MCF 10A (cell line): ENCODE measurements at regions not wholly inside any gene's neighbourhood (a gene's known extent, or its start where the extent isn't known, plus 50 kb on each side); places are given as distances from the start of the nearest gene placed in this dataset.
A peak's percentile ranks its signal among the peaks of the same experiment; 100 is the strongest.

Experiments used
- BruUV-seq: library from RNA; stranded (reverse); fragments of 400-500 nt; replicated peaks from 2 replicates; lab custom pipeline; 2021; lab: Mats Ljungman, UMichigan
- CTCF ChIA-PET: fragments of 300-600 bp; sonication (Branson Sonifier 250); formaldehyde crosslinking; extraction: SDS; loops from one replicate; lab custom pipeline; 2021; ENCODE audit warnings: antibody characterized with exemption, inconsistent platforms; lab: Yijun Ruan, JAX
- POLR2A ChIA-PET: fragments of 300-600, 350-650 bp; sonication (Branson Sonifier 250); formaldehyde crosslinking; extraction: SDS; loops from one replicate; lab custom pipeline; 2020; ENCODE audit warnings: antibody characterized with exemption, inconsistent platforms; lab: Yijun Ruan, JAX
- DNase-seq: peaks from one replicate; pipeline ENCODE4 v3.0.0-alpha.2; 2018; ENCODE audit not compliant: unreplicated experiment
- H3K27ac Mint-ChIP-seq: one replicate; pipeline ENCODE4 v1.8.0; 2022; ENCODE audit warnings: mild to moderate bottlenecking, low read depth, mixed read lengths; ENCODE audit not compliant: unreplicated experiment
- H3K27me3 Mint-ChIP-seq: one replicate; pipeline ENCODE4 v1.8.0; 2022; ENCODE audit warnings: mixed read lengths; ENCODE audit not compliant: insufficient read depth, unreplicated experiment
- H3K36me3 Mint-ChIP-seq: one replicate; pipeline ENCODE4 v1.8.0; 2022; ENCODE audit warnings: mild to moderate bottlenecking, moderate library complexity, mixed read lengths; ENCODE audit not compliant: insufficient read depth, unreplicated experiment
- H3K4me1 Mint-ChIP-seq: one replicate; pipeline ENCODE4 v1.8.0; 2022; ENCODE audit warnings: mixed read lengths; ENCODE audit not compliant: insufficient read depth, unreplicated experiment
- H3K4me3 Mint-ChIP-seq: one replicate; pipeline ENCODE4 v1.8.0; 2022; ENCODE audit warnings: mild to moderate bottlenecking, moderate library complexity, mixed read lengths; ENCODE audit not compliant: unreplicated experiment
- H3K9me3 Mint-ChIP-seq: one replicate; pipeline ENCODE4 v1.8.0; 2022; ENCODE audit warnings: mixed read lengths; ENCODE audit not compliant: unreplicated experiment
- intact Hi-C: fragments of 100-400 bp; cut with micrococcal nuclease; formaldehyde crosslinking; loops from 2 replicates; pipeline ENCODE4 v1.14.1; 2022
- TF ChIP-seq, protein P1 (sequence below): fragments of 200-600 bp; IDR thresholded peaks from one replicate; pipeline ENCODE4 v1.8.0; 2022; ENCODE audit warnings: antibody characterized with exemption, mild to moderate bottlenecking; ENCODE audit not compliant: unreplicated experiment

DNA sequence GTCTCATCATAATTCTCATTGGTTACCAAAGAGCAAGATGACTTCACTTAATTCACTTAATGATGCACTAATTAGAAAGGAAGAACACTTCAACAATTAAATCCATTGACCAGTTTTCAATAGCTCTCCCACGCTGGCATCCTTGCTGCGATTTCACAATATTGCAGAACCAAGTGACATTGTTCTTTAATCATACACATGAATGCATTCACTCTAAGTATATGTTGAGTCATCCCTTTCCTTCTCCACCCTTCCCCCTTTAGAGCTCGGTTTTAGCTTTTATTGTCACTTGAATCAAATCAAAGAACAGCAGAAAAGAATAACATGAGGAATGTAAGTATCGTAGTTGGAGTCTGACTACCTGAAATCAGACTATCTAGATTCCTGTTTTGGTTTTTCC lies 233.6 kb upstream of the FMN2 start:
- Mint-ChIP-seq H3K36me3 (no peaks in the 10 kb centered on the region), H3K9me3 (peaks cover 13% of the 10 kb centered on the region), H3K4me1 (peaks cover 8% of the 10 kb centered on the region), H3K27me3 (no peaks in the 10 kb centered on the region), H3K27ac (no peak overlapping the region), H3K4me3 (no peak overlapping the region)
- BruUV-seq: no TSS peak
- TF ChIP-seq, protein P1, sequence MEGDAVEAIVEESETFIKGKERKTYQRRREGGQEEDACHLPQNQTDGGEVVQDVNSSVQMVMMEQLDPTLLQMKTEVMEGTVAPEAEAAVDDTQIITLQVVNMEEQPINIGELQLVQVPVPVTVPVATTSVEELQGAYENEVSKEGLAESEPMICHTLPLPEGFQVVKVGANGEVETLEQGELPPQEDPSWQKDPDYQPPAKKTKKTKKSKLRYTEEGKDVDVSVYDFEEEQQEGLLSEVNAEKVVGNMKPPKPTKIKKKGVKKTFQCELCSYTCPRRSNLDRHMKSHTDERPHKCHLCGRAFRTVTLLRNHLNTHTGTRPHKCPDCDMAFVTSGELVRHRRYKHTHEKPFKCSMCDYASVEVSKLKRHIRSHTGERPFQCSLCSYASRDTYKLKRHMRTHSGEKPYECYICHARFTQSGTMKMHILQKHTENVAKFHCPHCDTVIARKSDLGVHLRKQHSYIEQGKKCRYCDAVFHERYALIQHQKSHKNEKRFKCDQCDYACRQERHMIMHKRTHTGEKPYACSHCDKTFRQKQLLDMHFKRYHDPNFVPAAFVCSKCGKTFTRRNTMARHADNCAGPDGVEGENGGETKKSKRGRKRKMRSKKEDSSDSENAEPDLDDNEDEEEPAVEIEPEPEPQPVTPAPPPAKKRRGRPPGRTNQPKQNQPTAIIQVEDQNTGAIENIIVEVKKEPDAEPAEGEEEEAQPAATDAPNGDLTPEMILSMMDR: no peak
- ChIA-PET POLR2A (interaction anchor here (1.2 to 1.3 kb wide), 2 partner anchors 39 to 43 kb away, joined by 4 to 10 read pairs; no protein-coding TSS in a partner anchor), CTCF (interaction anchor here (0.6 to 1.1 kb wide), 4 partner anchors 12 to 1605 kb away, joined by 3 to 6 read pairs (median 3); no protein-coding TSS in a partner anchor)
- intact Hi-C loops: no loop called here
- DNase-seq: peak; percentile 84

DNA sequence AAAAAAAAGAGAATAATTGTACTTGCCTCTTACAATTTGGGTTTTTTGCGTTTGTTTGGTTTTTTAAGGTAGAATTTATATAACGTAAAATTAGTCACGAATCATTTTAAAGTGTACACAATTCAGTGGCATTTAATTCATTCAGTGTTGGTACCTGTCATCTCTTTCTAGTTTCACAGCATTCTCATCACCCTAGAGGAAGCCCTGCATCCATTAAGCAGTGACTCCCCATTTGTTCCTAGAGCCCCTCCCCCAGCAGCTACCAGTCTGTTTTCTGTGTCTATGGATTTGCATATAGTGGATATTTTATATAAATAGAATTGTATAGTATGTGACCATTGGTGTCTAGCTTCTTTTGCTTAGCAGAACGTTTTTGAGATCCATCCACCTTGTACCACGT lies 233.2 kb upstream of the FMN2 start:
- no peaks in the 10 kb centered on the region for H3K27me3 Mint-ChIP-seq
- CTCF ChIA-PET: interaction anchor here (0.6 to 1.1 kb wide), 4 partner anchors 12 to 1604 kb away, joined by 3 to 6 read pairs (median 3); no protein-coding TSS in a partner anchor
- TF ChIP-seq, protein P1: no peak
- no peaks in the 10 kb centered on the region for H3K36me3 Mint-ChIP-seq
- H3K27ac Mint-ChIP-seq: no peak overlapping the region
- intact Hi-C loops: no loop called here
- no TSS peak for BruUV-seq
- peaks cover 8% of the 10 kb centered on the region for H3K4me1 Mint-ChIP-seq
- POLR2A ChIA-PET: interaction anchor here (1.2 to 1.3 kb wide), 2 partner anchors 39 to 43 kb away, joined by 4 to 10 read pairs; no protein-coding TSS in a partner anchor
- peaks cover 13% of the 10 kb centered on the region for H3K9me3 Mint-ChIP-seq
- DNase-seq: no peak
- H3K4me3 Mint-ChIP-seq: no peak overlapping the region

DNA sequence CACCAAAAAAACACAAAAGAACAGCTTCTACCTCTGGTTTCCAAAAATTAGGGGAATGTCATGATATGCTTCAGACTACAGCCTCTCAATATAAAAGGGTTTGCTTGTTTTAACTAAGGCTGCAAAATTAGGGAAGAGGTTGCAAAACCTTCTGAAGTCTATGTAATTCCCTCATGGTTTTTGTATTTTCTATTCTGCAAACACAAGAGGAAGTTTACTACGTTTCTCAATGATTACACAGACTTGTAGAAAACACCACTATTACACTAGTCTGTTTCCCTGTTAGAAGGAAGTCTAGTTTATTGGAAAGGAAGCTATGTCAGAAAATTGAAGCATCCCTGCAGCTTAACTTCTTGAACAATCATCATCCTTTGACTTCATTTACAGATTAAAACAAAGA lies 229.7 kb upstream of the FMN2 start:
- TF ChIP-seq, protein P1: no peak
- H3K4me1 Mint-ChIP-seq: peaks cover 8% of the 10 kb centered on the region
- no peak overlapping the region for H3K4me3 Mint-ChIP-seq
- intact Hi-C loops: no loop called here
- BruUV-seq: no TSS peak
- H3K27ac Mint-ChIP-seq: no peak overlapping the region
- ChIA-PET POLR2A (interaction anchor here (0.6 to 1.1 kb wide), 3 partner anchors 17 to 501 kb away, joined by 3 to 4 read pairs (median 3); no protein-coding TSS in a partner anchor), CTCF (interaction anchor here (0.6 kb wide), 1 partner anchor 406 kb away, joined by 3 read pairs; no protein-coding TSS in a partner anchor)
- no peak for DNase-seq
- H3K27me3 Mint-ChIP-seq: no peaks in the 10 kb centered on the region
- H3K9me3 Mint-ChIP-seq: no peaks in the 10 kb centered on the region
- no peaks in the 10 kb centered on the region for H3K36me3 Mint-ChIP-seq

DNA sequence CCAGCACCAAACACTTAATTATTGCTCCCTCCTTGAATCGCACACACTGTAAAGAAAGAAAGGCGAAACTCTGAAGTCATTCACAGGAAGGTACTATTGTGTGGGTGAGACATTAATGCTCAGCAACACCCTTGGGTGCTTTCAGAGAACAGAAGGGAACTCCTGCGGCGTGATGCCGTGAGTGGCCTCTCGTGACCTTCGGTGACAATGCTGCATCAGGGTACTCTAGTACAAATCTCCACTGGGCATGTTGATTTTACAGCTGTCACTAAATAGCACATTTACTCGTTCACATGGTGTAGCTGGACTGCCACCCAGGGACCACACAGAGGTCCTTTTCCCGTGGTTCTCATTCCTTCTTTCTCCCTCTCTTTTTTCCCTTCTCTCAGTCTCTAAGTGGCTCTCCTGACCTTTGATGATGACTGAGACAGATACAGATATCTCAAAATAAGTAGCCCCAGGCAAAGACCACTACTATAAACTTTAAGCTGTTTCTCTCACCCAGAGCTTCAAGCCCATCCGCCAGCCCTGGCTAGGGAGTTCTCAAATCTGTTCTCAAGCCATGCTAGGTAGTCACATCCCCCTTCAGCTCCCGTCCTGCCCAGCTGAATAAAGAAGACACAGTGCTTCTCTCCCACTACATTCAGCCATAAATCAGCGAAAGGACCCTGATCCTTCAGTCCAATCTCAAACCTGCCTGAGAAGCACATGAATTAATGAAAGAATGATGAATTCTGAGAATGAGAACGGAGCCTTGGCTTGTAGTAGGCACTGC lies 223.4 kb upstream of the FMN2 start:
- Mint-ChIP-seq H3K27me3 (no peaks in the 10 kb centered on the region), H3K9me3 (no peaks in the 10 kb centered on the region), H3K27ac (no peak overlapping the region), H3K36me3 (no peaks in the 10 kb centered on the region), H3K4me3 (no peak overlapping the region), H3K4me1 (no peaks in the 10 kb centered on the region)
- no TSS peak for BruUV-seq
- intact Hi-C loops: no loop called here
- peak; percentile 14 for DNase-seq
- CTCF ChIA-PET: interaction anchor here (0.6 to 2.0 kb wide), 8 partner anchors 12 to 1472 kb away, joined by 3 to 5 read pairs (median 3); no protein-coding TSS in a partner anchor
- POLR2A ChIA-PET: interaction anchor here (0.7 to 1.4 kb wide), 3 partner anchors 25 to 156 kb away, joined by 3 to 6 read pairs (median 5); no protein-coding TSS in a partner anchor
- TF ChIP-seq, protein P1: no peak
